Endothelial cell of umbilical vein (primary cell): ENCODE measurements at regions not wholly inside any gene's neighbourhood (a gene's known extent, or its start where the extent isn't known, plus 50 kb on each side); places are given as distances from the start of the nearest gene placed in this dataset.

ENCODE experiments used
- BruUV-seq: library from RNA; stranded (reverse); fragments of 400-500 nt; replicated peaks from 2 replicates; lab custom pipeline; 2021; lab: Mats Ljungman, UMichigan
- CTCF ChIA-PET: fragments of 300-600, 350-600 bp; sonication (Branson Sonifier 250); formaldehyde crosslinking; loops from one replicate; lab custom pipeline; 2021; ENCODE audit warnings: antibody characterized with exemption, inconsistent platforms; lab: Charles Lee
- POLR2A ChIA-PET: fragments of 300-600, 350-600 bp; sonication (Branson Sonifier 250); formaldehyde crosslinking; loops from one replicate; lab custom pipeline; 2021; ENCODE audit warnings: antibody characterized with exemption, inconsistent platforms; lab: Charles Lee
- DNase-seq: peaks from one replicate; pipeline ENCODE4 v3.0.0-alpha.2; 2011; ENCODE audit warnings: low read depth, low spot score
- FAIRE-seq: peaks from 2 replicates; lab custom pipeline; 2011; peaks lifted over from hg19 to GRCh38; lab: Jason Lieb, UNC
- H2AFZ ChIP-seq: 2 replicates; pipeline ENCODE4 v1.6.0; 2012; ENCODE audit warnings: low read depth, low read length, control low read depth, inconsistent platforms
- H3K27ac ChIP-seq: 2 replicates; pipeline ENCODE4 v1.5.1; 2011; ENCODE audit warnings: low read depth, mild to moderate bottlenecking, control low read depth, low read length, moderate library complexity; ENCODE audit not compliant: insufficient read depth
- H3K27me3 ChIP-seq, 2 experiments: 2 replicates each; pipeline versions ENCODE4 v1.6.0 to v1.6.1; 2011; ENCODE audit warnings: low read length in 2 of 2, mixed read lengths in 1 of 2; ENCODE audit not compliant: control insufficient read depth in 2 of 2, insufficient read depth in 2 of 2
- H3K36me3 ChIP-seq, 2 experiments: 2 replicates in 1 of 2; 3 replicates in 1 of 2; pipeline ENCODE4 v1.5.1; 2011; ENCODE audit warnings: low read length in 2 of 2, mild to moderate bottlenecking in 1 of 2, moderate library complexity in 1 of 2; ENCODE audit not compliant: control insufficient read depth in 2 of 2, insufficient read depth in 2 of 2; ENCODE audit errors: extremely low read depth in 1 of 2
- H3K4me1 ChIP-seq: 3 replicates; pipeline ENCODE4 v1.5.1; 2011; ENCODE audit warnings: mild to moderate bottlenecking, low read length; ENCODE audit not compliant: control insufficient read depth, insufficient read depth; ENCODE audit errors: extremely low read depth
- H3K4me2 ChIP-seq: 2 replicates; pipeline ENCODE4 v1.6.1; 2011; ENCODE audit warnings: low read length, control low read depth, mixed read lengths; ENCODE audit not compliant: insufficient read depth
- H3K4me3 ChIP-seq, 3 experiments: fragments of 200-600 bp in 1 of 3; sonication (generic), shearing (Covaris generic) in 1 of 3; replicated peaks in 1 of 3; 2 replicates each; pipeline ENCODE4 v1.5.1; 2011 to 2016; ENCODE audit warnings: control low read depth in 3 of 3, low read length in 3 of 3, mild to moderate bottlenecking in 2 of 3, inconsistent platforms in 1 of 3, low read depth in 1 of 3, moderate library complexity in 1 of 3; ENCODE audit not compliant: insufficient read depth in 1 of 3
- H3K79me2 ChIP-seq: 2 replicates; pipeline ENCODE4 v1.6.0; 2012; ENCODE audit warnings: low read length, inconsistent platforms; ENCODE audit not compliant: control insufficient read depth, insufficient read depth
- H3K9ac ChIP-seq: replicated peaks from 2 replicates; pipeline ENCODE3; 2011; ENCODE audit warnings: low read length, control low read depth; ENCODE audit not compliant: insufficient read depth; ENCODE audit errors: extremely low read depth
- H3K9me1 ChIP-seq: replicated peaks from 3 replicates; pipeline ENCODE4 v1.6.0; 2011; ENCODE audit warnings: mild to moderate bottlenecking, low read length; ENCODE audit not compliant: control insufficient read depth, insufficient read depth; ENCODE audit errors: extremely low read depth
- H3K9me3 ChIP-seq: replicated peaks from 2 replicates; pipeline ENCODE4 v1.5.1; 2012; ENCODE audit warnings: low read length, inconsistent platforms; ENCODE audit not compliant: control insufficient read depth, insufficient read depth
- H4K20me1 ChIP-seq: replicated peaks from 2 replicates; pipeline ENCODE3; 2011; ENCODE audit warnings: mild to moderate bottlenecking, low read length; ENCODE audit not compliant: control insufficient read depth, insufficient read depth; ENCODE audit errors: extremely low read depth
- EZH2 ChIP-seq: IDR thresholded peaks from 2 replicates; pipeline ENCODE4 v1.6.1; 2012; ENCODE audit warnings: borderline replicate concordance, low read depth, mild to moderate bottlenecking, moderate library complexity, low read length, inconsistent platforms; ENCODE audit not compliant: severe bottlenecking
- FOS ChIP-seq: IDR thresholded peaks from 2 replicates; pipeline ENCODE4 v1.6.1; 2011; ENCODE audit warnings: mild to moderate bottlenecking, low read length, moderate library complexity, borderline replicate concordance; ENCODE audit not compliant: insufficient read depth
- GATA2 ChIP-seq: IDR thresholded peaks from 2 replicates; pipeline ENCODE4 v1.7.0; 2011; ENCODE audit warnings: low read depth, mild to moderate bottlenecking, moderate library complexity, mixed read lengths, low read length; ENCODE audit not compliant: insufficient read length, insufficient read depth
- JUN ChIP-seq: IDR thresholded peaks from 2 replicates; pipeline ENCODE4 v1.6.1; 2011; ENCODE audit warnings: borderline replicate concordance, low read depth; ENCODE audit not compliant: insufficient read length, insufficient read depth
- MAX ChIP-seq: IDR thresholded peaks from 2 replicates; pipeline ENCODE4 v1.6.1; 2011; ENCODE audit not compliant: insufficient read depth, insufficient read length
- MYC ChIP-seq: IDR thresholded peaks from one replicate; pipeline ENCODE4 v1.6.1; 2011; ENCODE audit warnings: mild to moderate bottlenecking, low read depth, low read length
- POLR2A ChIP-seq: IDR thresholded peaks from 2 replicates; pipeline ENCODE4 v1.6.1; 2012; ENCODE audit warnings: low read depth, mild to moderate bottlenecking, control low read depth, low read length
- POLR2AphosphoS5 ChIP-seq: IDR thresholded peaks from 2 replicates; pipeline ENCODE4 v1.6.1; 2012; ENCODE audit warnings: low read depth, mild to moderate bottlenecking, control low read depth, low read length, moderate library complexity; ENCODE audit not compliant: insufficient read depth
- dilution Hi-C: fragments of 300-500 bp; cut with MboI; formaldehyde crosslinking; loops from one replicate; pipeline ENCODE4 v1.15.0; 2019; ENCODE audit warnings: low sequenced_read_pairs; ENCODE audit not compliant: extremely low pct_ligation_motif_present
- intact Hi-C: fragments of 100-400 bp; cut with micrococcal nuclease; formaldehyde crosslinking; loops from one replicate; pipeline ENCODE4 v1.10.0; 2022
- TF ChIP-seq, protein P1 (sequence below), 2 donors: IDR thresholded peaks; 1 replicate in 1 of 2; 2 replicates in 1 of 2; pipeline ENCODE4 v1.5.1; 2011; ENCODE audit warnings: low read length in 2 of 2, mild to moderate bottlenecking in 2 of 2, moderate library complexity in 2 of 2, control low read depth in 1 of 2, inconsistent platforms in 1 of 2, low read depth in 1 of 2; ENCODE audit not compliant: insufficient read depth in 1 of 2; ENCODE audit errors: extremely low read depth in 1 of 2

DNA sequence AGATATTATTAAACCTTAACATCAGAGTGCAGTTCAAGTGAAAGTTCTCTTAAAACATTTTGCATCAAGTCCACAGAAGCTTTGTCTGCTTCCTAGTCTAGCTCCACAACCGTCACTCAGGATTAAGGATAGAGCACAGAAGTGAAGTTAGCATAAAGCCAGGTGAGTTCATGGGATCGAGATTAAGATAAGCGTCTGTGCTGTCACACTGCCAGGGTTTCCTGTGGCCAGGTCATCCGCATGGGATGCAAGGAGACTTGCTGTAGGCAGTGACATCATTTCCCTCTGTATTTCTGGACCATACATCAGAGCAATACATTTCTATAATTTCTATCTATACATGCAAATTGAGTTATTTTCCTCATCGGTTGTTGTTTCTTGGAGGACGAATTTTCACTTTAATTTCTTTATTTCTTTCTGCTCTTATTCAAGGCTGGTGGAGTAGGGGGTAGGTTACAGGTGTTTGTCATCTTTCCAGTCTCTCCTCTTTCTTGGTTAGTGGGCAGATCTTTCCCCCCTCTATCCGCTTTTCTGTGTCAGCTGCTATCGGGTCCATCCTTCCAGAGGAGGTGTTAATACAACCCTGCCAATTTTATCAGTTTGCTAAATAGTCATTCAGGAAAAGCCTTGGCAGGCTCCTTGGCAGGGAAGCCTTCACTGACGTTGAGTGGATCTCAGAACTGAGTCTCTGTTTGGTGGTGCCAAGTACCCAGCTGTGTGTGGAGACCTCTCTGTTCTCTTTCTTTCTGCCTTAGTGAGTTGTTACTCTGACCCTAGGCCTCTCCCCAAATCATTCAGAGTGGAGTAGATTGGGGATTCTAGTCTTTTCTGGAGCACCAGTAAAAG is 307.6 kb upstream of the MAP3K7 start:
- no peak overlapping the region for H3K4me3 ChIP-seq
- no peak overlapping the region for H3K9ac ChIP-seq
- H3K4me2 ChIP-seq = no peak overlapping the region
- H3K27ac ChIP-seq = no peak overlapping the region
- no peaks in the 10 kb centered on the region for H3K4me1 ChIP-seq
- FAIRE-seq (no peak), DNase-seq (no peak)
- no peaks in the 10 kb centered on the region for H3K27me3 ChIP-seq
- BruUV-seq = no TSS peak
- TF ChIP-seq GATA2 (no peak), POLR2AphosphoS5 (no peak), EZH2 (no peak)
- TF ChIP-seq, protein P1, sequence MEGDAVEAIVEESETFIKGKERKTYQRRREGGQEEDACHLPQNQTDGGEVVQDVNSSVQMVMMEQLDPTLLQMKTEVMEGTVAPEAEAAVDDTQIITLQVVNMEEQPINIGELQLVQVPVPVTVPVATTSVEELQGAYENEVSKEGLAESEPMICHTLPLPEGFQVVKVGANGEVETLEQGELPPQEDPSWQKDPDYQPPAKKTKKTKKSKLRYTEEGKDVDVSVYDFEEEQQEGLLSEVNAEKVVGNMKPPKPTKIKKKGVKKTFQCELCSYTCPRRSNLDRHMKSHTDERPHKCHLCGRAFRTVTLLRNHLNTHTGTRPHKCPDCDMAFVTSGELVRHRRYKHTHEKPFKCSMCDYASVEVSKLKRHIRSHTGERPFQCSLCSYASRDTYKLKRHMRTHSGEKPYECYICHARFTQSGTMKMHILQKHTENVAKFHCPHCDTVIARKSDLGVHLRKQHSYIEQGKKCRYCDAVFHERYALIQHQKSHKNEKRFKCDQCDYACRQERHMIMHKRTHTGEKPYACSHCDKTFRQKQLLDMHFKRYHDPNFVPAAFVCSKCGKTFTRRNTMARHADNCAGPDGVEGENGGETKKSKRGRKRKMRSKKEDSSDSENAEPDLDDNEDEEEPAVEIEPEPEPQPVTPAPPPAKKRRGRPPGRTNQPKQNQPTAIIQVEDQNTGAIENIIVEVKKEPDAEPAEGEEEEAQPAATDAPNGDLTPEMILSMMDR (IDR thresholded peaks at IDR 0.05; ENCODE audit: extremely low read depth in 1 of 2, insufficient read depth in 1 of 2, low read depth in 1 of 2, low read length in 2 of 2) = no peak
- no peaks in the 10 kb centered on the region for H3K9me3 ChIP-seq
- H3K9me1 ChIP-seq = no peaks in the 10 kb centered on the region
- H2AFZ ChIP-seq = no peak overlapping the region
- ChIA-PET POLR2A (no interaction called here), CTCF (no interaction called here)
- H3K79me2 ChIP-seq = no peaks in the 10 kb centered on the region
- dilution Hi-C loops = no loop called here
- H3K36me3 ChIP-seq = no peaks in the 10 kb centered on the region
- no peaks in the 10 kb centered on the region for H4K20me1 ChIP-seq
- intact Hi-C loops = no loop called here

DNA sequence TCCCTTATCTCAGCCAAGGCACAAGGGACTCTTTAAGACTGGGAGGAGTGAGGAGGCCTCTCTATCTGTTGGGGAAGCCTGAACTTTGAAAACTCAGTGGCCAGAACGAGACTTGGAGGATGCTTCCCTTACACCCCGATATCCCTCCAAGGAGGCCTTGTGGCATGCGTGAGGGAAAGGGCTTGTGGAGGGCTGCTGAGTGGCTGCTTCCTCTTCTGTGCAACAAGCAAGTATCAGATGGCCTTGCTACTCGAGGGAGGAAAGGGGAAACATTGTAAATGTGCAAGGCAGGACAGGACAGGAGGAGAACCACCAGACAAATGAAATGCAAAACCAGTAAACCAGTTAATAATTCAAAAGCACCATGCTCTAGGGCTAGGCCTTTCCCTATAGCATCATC is 306.5 kb upstream of the MAP3K7 start:
- ChIA-PET CTCF (no interaction called here), POLR2A (no interaction called here)
- TF ChIP-seq POLR2A (no peak), FOS (no peak), MAX (no peak), GATA2 (no peak), MYC (no peak), JUN (no peak), POLR2AphosphoS5 (no peak), EZH2 (no peak)
- TF ChIP-seq, protein P1 (IDR thresholded peaks at IDR 0.05; ENCODE audit: extremely low read depth in 1 of 2, insufficient read depth in 1 of 2, low read depth in 1 of 2, low read length in 2 of 2) = no peak
- intact Hi-C loops = no loop called here
- Histone ChIP-seq H3K27me3 (no peaks in the 10 kb centered on the region), H4K20me1 (no peaks in the 10 kb centered on the region), H3K4me1 (no peaks in the 10 kb centered on the region), H3K9ac (no peak overlapping the region), H3K4me3 (no peak overlapping the region), H3K36me3 (no peaks in the 10 kb centered on the region), H3K27ac (no peak overlapping the region), H3K79me2 (no peaks in the 10 kb centered on the region), H3K9me3 (no peaks in the 10 kb centered on the region), H3K4me2 (no peak overlapping the region), H2AFZ (no peak overlapping the region), H3K9me1 (no peaks in the 10 kb centered on the region)
- BruUV-seq = no TSS peak
- dilution Hi-C loops = no loop called here
- DNase-seq = no peak
- FAIRE-seq = no peak
